ENCODE measurements at regions not wholly inside any gene's neighbourhood (a gene's known extent, or its start where the extent isn't known, plus 50 kb on each side); places are given as distances from the start of the nearest gene placed in this dataset.

DNA sequence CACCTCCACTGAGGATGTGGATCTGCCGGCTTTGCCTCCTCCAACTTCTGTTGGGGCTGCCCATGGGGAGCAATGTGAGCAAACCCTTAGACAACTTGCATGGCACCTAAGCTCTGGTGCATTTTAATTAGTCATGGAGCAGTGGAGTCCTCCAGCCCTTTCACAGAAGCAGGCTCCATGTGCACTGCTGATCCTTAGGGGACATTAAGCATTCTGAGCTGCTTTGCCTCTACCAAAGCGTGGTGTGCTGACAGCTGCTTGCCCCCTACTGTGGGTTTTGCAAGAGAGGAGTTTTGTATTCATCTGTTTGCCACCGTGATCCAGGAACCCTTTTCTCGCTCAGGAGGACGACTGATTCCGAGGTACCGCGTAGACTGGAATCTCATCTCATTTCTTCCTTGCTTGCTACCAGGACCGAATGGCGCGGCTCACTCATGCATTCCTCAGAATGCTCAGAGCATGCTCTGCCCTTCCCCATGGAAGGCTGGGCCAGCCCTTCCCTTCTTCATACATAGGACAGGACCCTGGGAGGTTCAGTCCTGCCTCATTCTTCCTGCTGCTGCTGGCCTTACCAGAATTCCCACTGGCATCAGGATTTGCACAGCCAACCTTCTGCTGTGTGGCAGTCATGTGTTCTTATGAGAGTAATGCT lies 432.5 kb downstream of the GADD45G start:
- DNase-seq: no peak

DNA sequence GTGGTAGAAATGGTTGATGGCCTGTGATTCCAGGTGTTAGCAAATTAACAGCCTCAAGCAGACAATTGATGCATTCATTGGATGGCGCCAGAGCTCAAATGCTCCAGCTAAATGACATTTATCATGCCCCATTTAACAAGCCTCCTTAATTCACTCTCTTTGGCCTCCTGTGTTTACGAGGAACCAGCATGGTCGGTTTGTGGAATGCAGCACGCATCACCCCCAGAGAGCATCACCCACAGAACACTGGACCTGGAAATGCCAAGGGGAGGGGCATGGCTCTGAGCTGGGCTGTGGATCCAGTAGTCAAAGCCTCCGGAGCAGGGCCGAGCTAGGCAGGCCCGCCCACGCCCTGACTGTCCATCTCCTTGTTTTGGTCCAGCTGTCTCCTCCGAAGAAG lies 434.0 kb downstream of the GADD45G start:
- no peak for DNase-seq

DNA sequence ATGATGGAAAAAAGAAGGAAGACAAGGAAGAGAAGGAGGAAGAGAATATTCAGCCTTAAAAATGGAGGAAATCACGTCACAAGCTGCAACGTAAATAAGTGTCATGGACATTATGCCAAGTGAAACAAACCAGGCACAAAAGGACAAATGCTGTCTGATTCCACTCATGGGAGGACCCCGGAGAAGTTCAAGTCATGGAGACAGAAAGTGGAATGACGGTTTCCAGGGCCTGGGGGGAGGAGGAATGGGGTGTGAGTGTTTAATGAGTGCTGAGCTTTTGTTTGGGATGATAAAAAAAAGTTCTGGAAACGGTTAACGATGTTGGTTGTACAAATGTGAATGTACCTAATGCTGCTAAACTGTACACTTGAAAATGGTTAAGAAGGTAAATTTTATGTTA lies 439.5 kb downstream of the GADD45G start:
- DNase-seq: no peak

DNA sequence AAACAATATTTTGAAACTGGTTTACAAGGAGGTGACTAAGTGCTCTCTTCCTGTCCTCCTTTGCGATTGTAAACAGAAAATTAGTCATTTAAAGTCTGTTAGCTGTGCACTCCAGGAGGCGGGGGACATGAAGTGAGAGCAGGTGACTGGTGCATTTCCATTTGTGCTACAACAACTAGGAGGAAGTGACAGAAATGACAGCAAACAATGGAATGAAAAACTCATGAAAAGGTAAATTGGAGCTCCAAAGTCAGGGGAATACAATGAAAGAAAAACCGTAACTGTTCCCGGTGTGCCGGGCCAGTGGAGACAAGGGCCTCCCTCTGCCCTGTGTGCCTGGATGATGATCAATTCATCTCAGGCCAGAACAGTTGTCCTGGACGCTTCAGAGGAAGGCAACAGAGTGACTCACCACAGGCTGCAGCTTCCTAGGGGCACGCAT lies 439.9 kb downstream of the GADD45G start:
- peak; percentile 32 for DNase-seq

DNA sequence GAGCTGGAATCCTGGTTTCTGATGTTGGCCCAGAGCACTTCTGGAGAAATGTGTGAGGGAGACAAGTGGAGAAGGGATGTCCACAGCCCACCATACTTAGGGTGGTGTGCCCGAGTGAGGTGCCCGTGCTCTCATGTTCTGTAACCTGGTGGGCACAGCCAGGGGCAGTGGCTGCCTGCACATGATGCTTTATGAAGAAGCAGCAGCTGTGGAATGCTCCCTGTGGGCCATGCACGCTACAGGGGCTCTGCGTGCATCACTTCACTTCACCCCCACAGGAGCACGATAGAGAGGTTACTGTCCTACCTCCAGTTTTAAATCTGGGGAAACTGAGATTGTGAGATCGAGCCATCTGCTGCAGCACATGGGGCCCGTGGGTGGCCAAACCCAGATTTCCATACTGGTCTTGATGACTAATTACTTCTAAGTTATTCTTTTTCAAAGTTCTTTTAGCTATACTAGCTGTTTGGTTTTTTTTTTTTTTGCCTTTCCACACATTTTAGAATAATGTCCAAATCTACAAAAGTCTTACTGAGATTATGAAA lies 441.6 kb downstream of the GADD45G start:
- no peak for DNase-seq

DNA sequence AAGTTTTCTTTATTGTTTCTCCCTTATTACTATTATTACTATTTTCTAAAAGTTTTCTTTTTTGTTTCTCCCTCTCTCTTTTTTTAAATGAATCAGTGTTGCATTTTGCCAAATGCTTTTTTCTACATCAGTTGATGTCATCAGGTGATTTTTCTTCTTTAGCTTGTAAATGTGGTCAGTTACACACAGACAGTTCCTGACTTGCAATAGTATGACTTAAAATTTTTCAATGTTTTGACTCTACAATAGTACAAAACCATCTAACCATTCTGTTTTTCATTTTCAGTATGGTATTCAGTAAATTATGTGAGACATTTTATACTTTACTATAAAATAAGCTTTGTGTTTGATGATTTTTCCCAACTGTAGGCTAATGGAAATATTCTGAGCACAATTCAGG lies 443.0 kb downstream of the GADD45G start:
- DNase-seq: no peak

DNA sequence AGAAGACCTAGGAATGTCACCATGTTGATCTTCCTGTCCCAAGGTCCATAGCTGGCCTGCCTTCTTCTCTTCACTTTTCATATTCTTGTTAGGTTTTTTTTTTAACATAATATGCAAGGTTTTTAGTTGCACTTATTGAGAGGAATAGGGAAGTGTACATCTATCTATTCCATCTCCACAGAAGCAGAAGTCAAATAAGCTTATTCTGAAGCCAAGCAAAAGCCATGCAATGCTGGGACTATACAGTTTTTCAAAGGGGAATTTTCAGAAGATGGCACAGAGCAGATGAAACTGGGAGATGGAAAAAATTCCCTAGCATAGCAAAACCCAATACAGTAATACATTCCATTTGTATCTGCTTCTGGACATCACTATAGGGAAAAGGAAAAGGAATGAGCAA lies 447.6 kb downstream of the GADD45G start:
- DNase-seq: peak; percentile 22

DNA sequence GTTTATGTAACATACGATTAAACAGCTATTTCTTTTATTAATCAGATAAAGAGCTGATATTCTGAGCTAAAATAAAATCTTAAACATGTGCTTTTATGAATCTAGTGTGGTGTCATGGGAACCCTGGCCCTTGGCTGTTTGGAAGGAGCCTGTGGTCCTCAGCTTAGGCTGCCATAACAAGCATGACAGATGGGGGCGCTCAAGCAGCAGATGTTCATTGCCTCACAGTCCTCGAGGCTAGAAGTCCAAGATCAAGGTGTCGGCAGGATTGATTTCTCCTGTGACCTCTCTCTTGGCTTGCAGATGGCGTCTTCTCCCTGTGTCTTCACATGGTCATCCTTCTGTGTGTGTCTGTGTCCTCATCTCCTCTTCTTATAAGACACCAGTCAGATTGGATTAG lies 448.2 kb downstream of the GADD45G start:
- DNase-seq: no peak

DNA sequence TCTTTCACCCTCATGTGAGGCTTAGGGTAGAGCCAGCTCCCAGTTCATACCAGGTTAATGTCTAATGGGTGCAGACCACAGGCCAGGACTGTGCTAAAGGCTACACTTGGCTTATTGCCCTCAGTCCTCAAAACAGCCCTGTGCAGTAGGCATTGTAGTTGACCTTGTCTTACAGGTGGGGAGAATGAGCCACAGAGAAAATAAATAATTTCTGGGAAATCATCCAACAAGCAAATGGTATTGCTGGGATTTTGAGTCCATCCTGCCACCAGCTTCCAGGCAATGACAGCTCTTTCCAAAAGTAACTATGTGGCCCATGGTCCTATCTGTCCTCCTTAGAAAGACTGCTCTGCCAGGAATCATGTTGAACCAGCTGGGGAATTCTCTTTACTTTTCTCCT lies 450.0 kb downstream of the GADD45G start:
- no peak for DNase-seq

DNA sequence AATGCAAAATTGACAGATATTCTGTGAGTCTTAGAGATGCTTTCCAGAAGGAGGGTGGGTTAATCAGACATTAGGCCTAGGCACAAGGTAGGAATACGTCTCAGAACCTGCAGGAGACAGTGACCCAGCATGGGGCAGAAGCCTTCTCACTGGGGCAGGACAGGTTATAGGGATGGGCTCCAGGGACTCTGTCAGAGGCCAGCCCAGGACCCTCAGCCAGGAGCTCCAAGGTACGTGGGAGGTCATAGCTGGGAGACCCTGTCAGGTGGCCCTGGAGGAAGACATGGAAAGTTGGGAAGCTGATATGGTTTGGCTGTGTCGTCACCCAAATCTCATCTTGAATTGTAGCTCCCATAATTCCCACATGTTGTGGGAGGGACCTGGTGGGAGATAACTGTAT lies 450.4 kb downstream of the GADD45G start:
- DNase-seq: no peak

DNA sequence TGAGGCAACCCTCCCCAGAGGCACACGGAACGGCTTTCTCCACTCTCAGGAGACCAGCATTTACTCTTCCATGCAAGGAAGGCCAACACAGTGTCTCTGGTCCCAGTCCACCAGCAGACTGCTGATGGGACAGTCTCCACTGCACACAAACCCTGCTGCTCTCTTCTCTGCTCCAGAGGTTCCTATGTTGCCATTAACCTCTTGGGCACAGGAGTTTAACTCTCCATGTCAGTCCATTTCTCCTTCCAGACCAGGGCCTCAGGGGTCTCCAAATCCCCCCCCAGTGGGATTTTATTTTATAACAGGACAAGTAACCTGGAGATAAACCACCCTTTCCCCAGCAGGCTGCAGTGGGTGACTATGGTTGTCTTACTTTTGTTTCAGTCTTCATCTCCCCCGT lies 452.5 kb downstream of the GADD45G start:
- no peak for DNase-seq

DNA sequence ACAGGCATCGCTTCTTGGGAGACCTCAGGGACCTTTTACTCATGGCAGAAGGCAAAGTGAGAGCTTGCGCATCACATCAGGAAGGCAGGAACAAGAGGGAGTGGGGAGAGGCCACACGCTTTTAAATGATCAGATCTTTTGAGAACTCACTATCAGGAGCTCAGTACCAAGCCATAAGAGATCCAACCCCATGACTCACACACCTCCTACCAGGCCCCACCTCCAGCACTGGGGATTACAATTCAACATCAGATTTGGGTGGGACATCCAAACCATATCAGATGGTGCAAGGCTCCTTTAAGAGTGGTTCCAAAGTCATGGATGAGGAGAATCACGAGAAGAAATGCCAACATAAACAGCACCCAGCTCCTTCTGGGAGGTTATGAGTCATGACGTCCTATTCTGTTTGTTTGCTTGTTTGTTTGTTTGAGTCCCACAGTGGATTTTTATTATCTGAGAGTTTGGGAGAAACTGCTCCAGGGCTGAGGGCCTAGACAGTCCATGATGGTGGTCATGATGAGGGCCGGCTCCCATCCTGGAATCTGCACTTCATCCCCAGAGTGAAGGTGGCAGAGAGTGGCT lies 453.5 kb downstream of the GADD45G start:
- no peak for DNase-seq

DNA sequence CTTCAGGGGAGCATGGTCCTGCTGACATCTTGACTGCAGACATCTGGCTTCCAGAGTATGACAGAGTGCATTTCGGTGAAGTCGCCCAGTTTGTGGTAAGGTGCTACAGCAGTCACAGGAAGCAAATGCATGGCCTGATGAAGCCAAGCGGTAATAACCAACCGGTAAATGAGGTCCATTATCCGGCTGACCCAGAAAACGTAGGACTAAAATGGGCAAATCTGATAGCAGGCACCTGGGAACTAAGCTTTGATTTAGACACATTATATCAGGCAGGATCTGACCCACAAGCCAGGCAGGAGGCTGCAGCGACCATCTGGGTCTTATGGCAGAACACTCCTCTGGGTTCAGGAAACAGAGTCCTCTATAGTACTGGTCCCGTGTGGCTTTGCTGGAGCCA lies 454.6 kb downstream of the GADD45G start:
- no peak for DNase-seq

DNA sequence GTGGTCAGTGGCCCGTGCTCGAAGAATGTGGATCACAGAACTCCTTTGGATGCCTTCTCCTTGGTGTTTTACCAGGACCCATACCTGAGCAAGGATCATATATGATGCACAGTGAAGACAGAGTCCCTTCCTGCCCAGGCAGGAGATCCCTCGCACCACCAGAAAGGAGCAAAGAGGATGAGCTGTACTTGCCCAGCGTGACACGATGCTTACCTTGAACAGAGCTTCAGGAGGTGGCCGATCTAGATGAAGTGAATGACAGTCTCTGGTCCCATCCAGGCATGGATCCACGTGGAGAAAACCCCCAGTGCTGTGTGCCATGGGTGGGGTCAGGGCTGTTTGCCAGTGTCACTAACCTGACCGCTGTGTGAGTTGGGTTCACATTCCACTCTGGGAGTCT lies 455.4 kb downstream of the GADD45G start:
- no peak for DNase-seq

DNA sequence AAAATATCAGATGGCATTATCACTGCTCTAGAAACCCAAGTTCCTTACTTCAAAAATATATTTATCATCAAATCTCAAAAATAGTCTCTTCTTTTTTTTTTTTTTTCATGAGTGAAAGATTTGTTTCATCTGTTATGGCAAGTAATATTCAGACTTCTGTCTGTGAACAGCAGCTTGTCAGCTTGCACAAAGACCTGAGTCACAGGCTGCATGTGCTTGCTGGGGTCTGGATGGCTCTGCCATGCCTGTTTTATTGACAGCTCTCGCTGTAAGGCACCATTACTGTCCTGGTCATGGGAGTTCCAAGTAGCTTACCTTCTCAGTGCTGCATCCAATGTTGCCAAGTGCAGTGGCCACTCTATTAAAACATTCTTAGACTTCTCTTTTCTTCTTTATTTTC lies 456.4 kb downstream of the GADD45G start:
- DNase-seq: peak; percentile 16

DNA sequence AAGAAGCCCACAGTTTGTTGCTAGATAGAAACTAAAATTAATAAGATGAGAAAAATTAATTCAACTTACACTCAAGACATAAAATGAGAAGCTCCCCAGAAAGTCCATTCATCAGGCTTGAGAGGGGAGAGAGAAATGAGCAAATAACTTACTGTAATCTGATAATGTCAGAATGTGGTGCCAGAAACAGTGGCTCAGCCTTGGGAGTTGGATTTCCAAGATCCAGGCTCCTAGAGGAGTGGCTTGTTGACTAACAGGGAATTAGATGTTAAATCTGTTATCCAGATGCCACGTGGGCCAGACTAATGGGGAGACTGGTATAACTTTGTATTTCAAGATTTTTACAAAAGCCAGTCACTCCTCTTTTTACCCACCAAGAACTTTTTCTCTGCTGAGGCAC lies 458.2 kb downstream of the GADD45G start:
- no peak for DNase-seq

DNA sequence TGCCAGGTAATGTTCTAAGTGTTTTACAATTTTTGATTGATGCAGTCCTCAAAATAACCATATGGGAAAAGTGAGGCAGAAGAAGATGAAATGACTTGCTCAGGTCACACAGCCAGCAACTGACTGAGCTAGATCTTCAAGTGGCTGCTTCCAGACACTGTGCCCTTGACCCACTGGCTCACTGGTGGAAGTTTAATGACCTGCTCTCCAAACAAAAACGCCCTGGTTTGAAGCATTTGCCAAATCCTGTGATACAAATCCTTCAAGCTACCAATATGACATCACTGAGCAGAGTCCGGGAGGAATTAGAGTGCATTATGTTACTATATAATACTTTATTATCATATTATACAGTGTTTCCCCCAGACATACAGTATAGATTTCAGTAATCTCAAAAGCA lies 459.4 kb downstream of the GADD45G start:
- no peak for DNase-seq

DNA sequence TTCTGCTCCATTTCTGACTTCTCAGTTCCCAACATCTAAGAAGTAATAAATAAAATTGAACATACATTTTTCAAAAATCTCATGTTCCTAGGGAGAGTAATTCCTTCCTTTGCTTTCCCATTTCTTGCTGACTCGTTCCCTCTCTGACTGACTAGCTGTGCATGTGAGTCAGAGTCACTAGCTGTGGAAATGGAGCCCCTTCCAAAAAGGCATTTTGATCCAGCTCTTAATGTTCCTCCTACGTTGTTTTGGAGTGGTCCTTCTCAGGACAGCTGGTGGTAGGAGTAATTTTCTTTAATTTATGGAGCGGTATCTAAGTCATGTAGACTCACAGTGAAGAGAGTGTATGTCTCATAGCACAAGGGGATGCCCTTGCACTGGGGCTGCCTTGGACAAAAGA lies 460.2 kb downstream of the GADD45G start:
- DNase-seq: peak; percentile 30

DNA sequence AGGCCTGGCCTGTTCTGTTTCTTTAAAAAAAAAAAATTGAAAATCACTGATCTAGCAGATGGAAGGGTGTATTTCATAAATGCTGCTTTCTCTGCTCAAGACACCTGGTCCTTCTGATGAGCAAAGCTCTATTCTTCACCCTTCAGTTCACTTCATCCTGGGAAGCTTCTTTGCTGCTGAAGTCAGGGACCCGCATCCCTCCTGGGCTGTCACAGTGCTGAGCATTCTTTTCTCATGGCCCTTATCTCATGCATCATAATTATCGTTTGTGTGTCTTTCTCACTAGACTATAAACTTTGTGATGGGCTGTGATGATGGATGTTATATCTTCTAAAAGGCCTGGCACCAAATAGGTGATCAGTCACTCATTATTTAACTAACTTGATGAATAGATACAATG lies 461.0 kb downstream of the GADD45G start:
- no peak for DNase-seq

DNA sequence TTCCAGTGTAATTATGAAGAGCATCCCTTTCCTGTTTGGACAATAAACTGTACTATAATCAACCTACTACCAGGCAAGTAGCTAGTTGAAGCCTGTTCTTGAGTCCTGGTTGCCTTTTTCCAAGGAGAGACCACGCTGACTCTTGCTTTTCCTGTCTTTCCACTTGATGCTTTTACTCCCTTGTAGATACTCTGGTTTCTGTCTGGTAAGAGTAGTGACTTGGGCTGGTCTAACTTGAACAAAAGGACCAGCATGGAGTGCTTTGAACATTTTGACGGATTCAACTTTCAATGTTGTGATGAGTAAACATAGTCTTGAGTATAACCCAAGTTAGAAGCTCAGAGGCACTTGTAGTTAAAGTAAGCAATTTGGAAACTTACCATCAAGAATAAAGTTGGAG lies 464.3 kb downstream of the GADD45G start:
- DNase-seq: no peak

DNA sequence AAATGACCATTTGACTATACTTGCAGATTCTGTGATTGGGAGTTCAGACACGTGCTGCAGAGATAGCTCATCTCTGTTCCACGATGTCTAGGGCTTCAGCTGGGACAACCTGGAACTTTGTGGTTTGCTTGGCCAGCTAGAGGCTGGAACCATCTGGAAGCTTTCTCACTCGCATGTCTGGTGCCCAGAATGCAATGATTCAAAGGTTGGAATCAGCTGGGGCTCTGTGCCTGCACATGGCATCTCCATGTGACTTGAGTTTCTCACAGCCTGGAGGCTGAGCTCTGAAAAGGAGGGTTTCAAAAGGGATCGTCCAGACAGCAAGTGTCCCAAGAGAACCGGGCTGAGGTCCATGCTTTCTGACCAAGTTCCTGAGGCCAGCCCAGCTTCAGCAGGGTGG lies 465.2 kb downstream of the GADD45G start:
- no peak for DNase-seq

DNA sequence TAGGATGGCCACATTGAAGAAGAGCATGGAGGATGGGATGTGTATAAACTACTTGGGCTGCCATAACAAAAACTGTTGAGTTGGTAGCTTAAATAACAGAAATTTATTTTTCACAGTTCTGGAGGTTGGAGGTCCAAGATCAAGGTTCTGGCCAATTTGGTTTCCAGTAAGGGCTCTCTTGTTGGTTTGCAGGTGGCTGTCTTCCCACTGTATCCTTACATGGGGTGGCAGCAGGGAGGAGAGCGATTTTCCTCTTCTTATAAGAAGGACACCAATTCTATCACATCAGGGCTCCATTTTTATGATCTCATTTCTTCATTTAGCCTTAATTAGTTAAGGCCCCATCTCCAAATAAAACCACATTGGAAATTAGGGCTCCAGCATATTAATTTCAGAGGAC lies 465.7 kb downstream of the GADD45G start:
- no peak for DNase-seq

DNA sequence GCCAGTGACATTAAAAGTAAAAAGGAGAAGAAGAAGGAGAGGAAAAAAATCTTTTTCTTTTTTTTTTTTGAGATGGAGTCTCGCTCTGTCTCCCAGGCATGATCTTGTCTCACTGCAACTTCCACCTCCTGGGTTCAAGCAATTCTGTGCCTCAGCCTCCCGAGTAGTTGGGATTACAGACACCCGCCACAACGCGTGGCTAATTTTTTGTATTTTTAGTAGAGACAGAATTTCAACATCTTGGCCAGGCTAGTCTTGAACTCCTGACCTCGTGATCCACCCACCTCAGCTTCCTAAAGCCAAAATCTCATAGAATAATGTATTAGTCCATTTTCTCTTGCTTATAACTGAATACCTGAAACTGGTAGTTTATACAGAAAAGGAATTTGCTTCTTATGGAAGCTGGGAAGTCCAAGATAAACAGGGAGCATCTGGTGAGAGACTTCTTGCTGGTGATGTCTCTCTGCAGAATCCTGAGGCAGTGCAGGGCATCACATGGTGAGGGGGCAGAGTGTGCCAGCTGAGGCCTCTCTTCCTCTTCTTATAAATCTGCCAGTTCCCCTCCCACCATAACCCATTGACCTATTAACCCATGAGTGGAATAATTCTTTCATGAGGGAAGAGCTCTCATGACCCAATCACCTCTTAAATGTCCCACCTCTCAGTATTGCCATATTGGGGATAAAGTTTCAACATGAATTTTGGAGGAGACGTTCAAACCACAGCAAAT lies 466.3 kb downstream of the GADD45G start:
- peak; percentile 75 for DNase-seq
